ENCODE measurements at regions not wholly inside any gene's neighbourhood (a gene's known extent, or its start where the extent isn't known, plus 50 kb on each side); places are given as distances from the start of the nearest gene placed in this dataset.

DNA sequence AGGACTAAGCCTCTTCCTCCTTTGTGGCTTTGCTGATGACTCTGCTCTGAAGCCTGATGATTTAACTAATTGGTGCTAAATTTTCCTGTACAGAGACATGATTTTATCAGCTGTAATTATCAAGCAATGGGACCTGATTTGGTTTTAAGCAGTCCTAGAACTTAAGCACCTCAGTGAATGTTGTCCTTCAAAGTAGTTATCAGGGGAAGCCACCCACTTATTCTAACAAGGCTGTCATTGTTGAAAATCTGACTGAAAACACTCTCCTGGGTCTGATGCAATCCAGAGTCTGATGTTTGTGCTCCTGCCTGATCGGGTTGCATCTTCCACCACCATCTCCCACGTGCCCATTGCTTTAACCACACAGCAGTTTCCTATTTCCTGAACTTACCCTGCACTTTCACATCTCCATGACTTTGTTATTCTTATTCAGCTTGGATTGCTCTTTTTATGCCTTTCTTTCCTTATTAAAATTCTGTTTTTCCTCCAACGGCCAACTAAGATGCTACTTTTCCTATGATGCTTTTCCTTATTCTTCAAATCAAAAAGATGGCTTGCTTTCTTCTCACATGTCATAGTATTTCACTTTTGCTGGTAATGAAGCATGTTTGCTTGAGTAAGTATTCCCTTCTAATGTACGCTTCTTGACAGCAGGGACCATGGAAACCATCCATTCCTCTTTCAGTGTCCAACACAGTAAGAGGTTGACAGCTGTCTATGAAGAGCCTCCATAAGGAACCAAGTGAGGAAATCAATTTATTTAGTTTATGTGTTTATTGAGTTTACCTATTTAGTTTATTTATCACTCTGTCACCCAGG, 55.0 kb downstream of the S1PR1 start (continued):
- peak; percentile 58; the same call in 1 of the 2 replicates for TF ChIP-seq MED1 (CRISPR knock-in tag; IDR thresholded peaks at IDR 0.05)
- no peak for TF ChIP-seq NR1H2 (CRISPR knock-in tag; IDR thresholded peaks at IDR 0.05; ENCODE audit: borderline replicate concordance, low read depth)
- TF ChIP-seq ZNF407 (CRISPR knock-in tag; IDR thresholded peaks at IDR 0.05; ENCODE audit: not compliant biosample characterization), result no peak
- TF ChIP-seq HNF1B (CRISPR knock-in tag; IDR thresholded peaks at IDR 0.05), result no peak
- TF ChIP-seq, protein P1, sequence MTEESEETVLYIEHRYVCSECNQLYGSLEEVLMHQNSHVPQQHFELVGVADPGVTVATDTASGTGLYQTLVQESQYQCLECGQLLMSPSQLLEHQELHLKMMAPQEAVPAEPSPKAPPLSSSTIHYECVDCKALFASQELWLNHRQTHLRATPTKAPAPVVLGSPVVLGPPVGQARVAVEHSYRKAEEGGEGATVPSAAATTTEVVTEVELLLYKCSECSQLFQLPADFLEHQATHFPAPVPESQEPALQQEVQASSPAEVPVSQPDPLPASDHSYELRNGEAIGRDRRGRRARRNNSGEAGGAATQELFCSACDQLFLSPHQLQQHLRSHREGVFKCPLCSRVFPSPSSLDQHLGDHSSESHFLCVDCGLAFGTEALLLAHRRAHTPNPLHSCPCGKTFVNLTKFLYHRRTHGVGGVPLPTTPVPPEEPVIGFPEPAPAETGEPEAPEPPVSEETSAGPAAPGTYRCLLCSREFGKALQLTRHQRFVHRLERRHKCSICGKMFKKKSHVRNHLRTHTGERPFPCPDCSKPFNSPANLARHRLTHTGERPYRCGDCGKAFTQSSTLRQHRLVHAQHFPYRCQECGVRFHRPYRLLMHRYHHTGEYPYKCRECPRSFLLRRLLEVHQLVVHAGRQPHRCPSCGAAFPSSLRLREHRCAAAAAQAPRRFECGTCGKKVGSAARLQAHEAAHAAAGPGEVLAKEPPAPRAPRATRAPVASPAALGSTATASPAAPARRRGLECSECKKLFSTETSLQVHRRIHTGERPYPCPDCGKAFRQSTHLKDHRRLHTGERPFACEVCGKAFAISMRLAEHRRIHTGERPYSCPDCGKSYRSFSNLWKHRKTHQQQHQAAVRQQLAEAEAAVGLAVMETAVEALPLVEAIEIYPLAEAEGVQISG (CRISPR knock-in tag; IDR thresholded peaks at IDR 0.05), result peak; percentile 44; the same call in 1 of the 2 replicates
- no peak for TF ChIP-seq ZNF724P (CRISPR knock-in tag; IDR thresholded peaks at IDR 0.05; ENCODE audit: borderline replicate concordance)
- no peak for TF ChIP-seq ZNF138 (CRISPR knock-in tag; IDR thresholded peaks at IDR 0.05; ENCODE audit: low read depth)
- no peak for TF ChIP-seq MEF2D (CRISPR knock-in tag; IDR thresholded peaks at IDR 0.05)
- peak; percentile 59; the same call in 1 of the 2 replicates for TF ChIP-seq TBX2 (CRISPR knock-in tag; IDR thresholded peaks at IDR 0.05; ENCODE audit: borderline replicate concordance)
- TF ChIP-seq U2AF1 (optimal IDR thresholded peaks at IDR 0.05; ENCODE audit: low read depth, low read length), result no peak
- no peak for TF ChIP-seq KDM2A (CRISPR knock-in tag; IDR thresholded peaks at IDR 0.05; ENCODE audit: borderline replicate concordance, low read depth)
- no peak for TF ChIP-seq ZNF143 (CRISPR knock-in tag; IDR thresholded peaks at IDR 0.05)
- TF ChIP-seq ZNF564 (CRISPR knock-in tag; IDR thresholded peaks at IDR 0.05), result no peak
- no peak for TF ChIP-seq MTA3 (CRISPR knock-in tag; IDR thresholded peaks at IDR 0.05)
- TF ChIP-seq, protein P2, sequence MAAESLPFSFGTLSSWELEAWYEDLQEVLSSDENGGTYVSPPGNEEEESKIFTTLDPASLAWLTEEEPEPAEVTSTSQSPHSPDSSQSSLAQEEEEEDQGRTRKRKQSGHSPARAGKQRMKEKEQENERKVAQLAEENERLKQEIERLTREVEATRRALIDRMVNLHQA (CRISPR knock-in tag; IDR thresholded peaks at IDR 0.05), result no peak
- TF ChIP-seq ZNF230 (CRISPR knock-in tag; IDR thresholded peaks at IDR 0.05), result no peak

Measured in HepG2 (cell line).